ENCODE measurements at regions not wholly inside any gene's neighbourhood (a gene's known extent, or its start where the extent isn't known, plus 50 kb on each side); places are given as distances from the start of the nearest gene placed in this dataset.

- TF ChIP-seq CTCF (IDR thresholded peaks at IDR 0.05; ENCODE audit: borderline replicate concordance, extremely low read depth, low read length, poor library complexity, severe bottlenecking) (no peak), EZH2 (IDR thresholded peaks at IDR 0.05; ENCODE audit: borderline replicate concordance, low read depth, low read length, severe bottlenecking) (no peak)
Observed at GRCh38 chr20:48156521-48156920, 371.2 kb upstream of the SULF2 start.
